Panc1 (cell line): ENCODE measurements at regions not wholly inside any gene's neighbourhood (a gene's known extent, or its start where the extent isn't known, plus 50 kb on each side); places are given as distances from the start of the nearest gene placed in this dataset.

ENCODE experiments used
- CTCF ChIP-seq: fragments of 450-650 bp; IDR thresholded peaks from 2 replicates; pipeline ENCODE4 v1.5.1; 2017; ENCODE audit warnings: mild to moderate bottlenecking
- POLR2AphosphoS5 ChIP-seq: IDR thresholded peaks from 2 replicates; pipeline ENCODE4 v1.6.1; 2012; ENCODE audit warnings: mild to moderate bottlenecking, low read depth, low read length, moderate library complexity
- REST ChIP-seq, 2 experiments: IDR thresholded peaks; 2 replicates each; pipeline ENCODE4 v1.6.1; 2011 to 2012; ENCODE audit warnings: low read depth in 2 of 2, control low read depth in 1 of 2, low read length in 1 of 2, mild to moderate bottlenecking in 1 of 2, moderate library complexity in 1 of 2; ENCODE audit not compliant: insufficient read depth in 1 of 2
- SIN3A ChIP-seq: IDR thresholded peaks from 2 replicates; pipeline ENCODE4 v1.6.1; 2012; ENCODE audit warnings: low read depth, mild to moderate bottlenecking, low read length, moderate library complexity, borderline replicate concordance; ENCODE audit not compliant: insufficient read depth

- TF ChIP-seq POLR2AphosphoS5, result no peak
- TF ChIP-seq CTCF, result no peak
- no peak for TF ChIP-seq REST (IDR thresholded peaks at IDR 0.05; ENCODE audit: insufficient read depth in 1 of 2, low read depth in 2 of 2, low read length in 1 of 2)
- TF ChIP-seq SIN3A, result no peak
Measured at GRCh38 chr6:6926856-6927255, 180.9 kb upstream of the RREB1 start.
